Heart left ventricle (tissue), 16 donors: ENCODE measurements at regions not wholly inside any gene's neighbourhood (a gene's known extent, or its start where the extent isn't known, plus 50 kb on each side); places are given as distances from the start of the nearest gene placed in this dataset.

Experiments used
- ATAC-seq, 4 donors: fragments of 200-7000 bp; cut with Tn5 transposase; one replicate each; pipeline ENCODE4 v1.9.1; 2020 to 2022; ENCODE audit warnings: moderate library complexity in 4 of 4, mild to moderate bottlenecking in 3 of 4, moderate number of reproducible peaks in 1 of 4
- DNase-seq, 5 donors: peaks; one replicate each; pipeline ENCODE4 v3.0.0-alpha.2; 2020
- H3K27ac ChIP-seq, 12 donors: fragments of 200-600 bp; sonication (generic) in 4 of 12; one replicate each; pipeline versions ENCODE4 v1.5.0 to v1.8.0; 2016 to 2022; ENCODE audit warnings: mild to moderate bottlenecking in 2 of 12
- H3K27me3 ChIP-seq, 9 donors: fragments of 200-600 bp; sonication (generic) in 2 of 9; one replicate each; pipeline versions ENCODE4 v1.5.1 to v1.8.0; 2016 to 2022; ENCODE audit warnings: mild to moderate bottlenecking in 3 of 9
- H3K36me3 ChIP-seq, 9 donors: fragments of 200-600 bp; sonication (generic) in 2 of 9; one replicate each; pipeline versions ENCODE4 v1.5.0 to v1.8.0; 2018 to 2022; ENCODE audit warnings: mild to moderate bottlenecking in 2 of 9
- H3K4me1 ChIP-seq, 12 donors: fragments of 200-600 bp; sonication (generic) in 4 of 12; one replicate each; pipeline versions ENCODE4 v1.5.0 to v1.8.0; 2016 to 2022; ENCODE audit warnings: mild to moderate bottlenecking in 3 of 12
- H3K4me3 ChIP-seq, 12 donors: fragments of 200-600 bp; sonication (generic) in 4 of 12; one replicate each; pipeline versions ENCODE4 v1.5.0 to v1.8.0; 2017 to 2022; ENCODE audit warnings: mild to moderate bottlenecking in 9 of 12, moderate library complexity in 4 of 12
- H3K9me3 ChIP-seq, 12 donors: fragments of 200-600 bp; sonication (generic) in 4 of 12; one replicate each; pipeline versions ENCODE4 v1.5.0 to v1.8.0; 2016 to 2022; ENCODE audit warnings: mild to moderate bottlenecking in 1 of 12
- CTCF ChIP-seq, 12 donors: fragments of 200-600 bp; sonication (generic) in 4 of 12; IDR thresholded peaks; one replicate each; pipeline versions ENCODE4 v1.5.0 to v1.8.0; 2018 to 2022; ENCODE audit warnings: antibody characterized with exemption in 12 of 12, mild to moderate bottlenecking in 5 of 12
- POLR2A ChIP-seq, 2 donors: fragments of 450-650 bp; IDR thresholded peaks; one replicate each; pipeline ENCODE4 v1.6.1; 2017; ENCODE audit warnings: antibody characterized with exemption in 2 of 2, mild to moderate bottlenecking in 2 of 2, moderate library complexity in 2 of 2
- WGBS, 4 donors: extraction: QIAGEN DNeasy Blood & Tissue Kit in 2 of 4; methylation state at CpG; one replicate each; pipeline versions ENCODE4 v1.1.5 to v1.1.7; 2013 to 2018; 5-methylcytosine and 5-hydroxymethylcytosine counted together
- intact Hi-C, 10 donors: fragments of 100-400 bp; cut with DNase I; formaldehyde crosslinking; loops; one replicate each; pipeline versions ENCODE4 v1.11.1 to v1.14.2; 2022
- donor health status: ischemic (EF 13 %, LVEDD 7.1; RV severe dilation, severe dysfunction).
- donor health status: healthy with polysubstance abuse.
- donor health status: DM: no; HTN: yes; CAD: no.
- donor health status: DM: no; HTN: no; CAD: no.
- donor health status: ischemic (EF 25% LVEDD 6.9; RV normal size, moderate dysfunction).
- donor health status: ischemic (EF 25% LVEDD 5.7; RV mildly dilated, moderate dysfunction).
- donor health status: healthy.
- donor health status: DM: yes; HTN: yes; CAD: no.
- donor health status: ischemic (EF 35%, LVEDD 5.7; RV mildly dilated, moderate dysfunction).
- donor health status: nonischemic (EF 11% LVEDD 7.7; RV severe dilation, severe dysfunction).
- donor health status: DM: yes; HTN: yes; CAD: no.
- donor health status: PGD.
- donor health status: ischemic (EF 29% LVEDD 5.4; RV normal size, mild dysfunction).
- donor health status: nonischemic (EF 23%, LVEDD 6.1; RV moderate dilation, normal function).

- intact Hi-C loops: no loop called here
- Histone ChIP-seq H3K4me3 (no peak overlapping the region), H3K27ac (no peak overlapping the region), H3K4me1 (no peaks in the 10 kb centered on the region), H3K27me3 (no peaks in the 10 kb centered on the region), H3K9me3 (peaks cover 0 to 19% (median 4%) of the 10 kb centered on the region in 12 donors), H3K36me3 (no peaks in the 10 kb centered on the region)
- ATAC-seq: no peak
- 57 to 75% (median 66%) methylated on average over 2 of the region's 2 CpGs for WGBS, 4 donors
- TF ChIP-seq POLR2A (IDR thresholded peaks at IDR 0.05) (no peak), CTCF (IDR thresholded peaks at IDR 0.05) (no peak)
- DNase-seq: no peak
Measured at GRCh38 chr7:52233248-52233647, 802.2 kb upstream of the POM121L12 start.

GRCh38 chr7:52211930-52212329 lies 823.5 kb upstream of the POM121L12 start:
- no peak for DNase-seq
- TF ChIP-seq POLR2A (IDR thresholded peaks at IDR 0.05): no peak
- TF ChIP-seq CTCF (IDR thresholded peaks at IDR 0.05): no peak
- Histone ChIP-seq H3K27me3 (no peaks in the 10 kb centered on the region), H3K27ac (no peak overlapping the region), H3K4me1 (no peaks in the 10 kb centered on the region), H3K36me3 (no peaks in the 10 kb centered on the region), H3K4me3 (no peak overlapping the region), H3K9me3 (peaks cover 0 to 10% (median 0%) of the 10 kb centered on the region in 12 donors)
- intact Hi-C loops: no loop called here
- 39 to 64% (median 54%) methylated on average over 2 to 3 of the region's 3 CpGs for WGBS, 4 donors
- ATAC-seq: no peak

GRCh38 chr7:52209614-52210013 lies 825.8 kb upstream of the POM121L12 start:
- intact Hi-C loops: no loop called here
- Histone ChIP-seq H3K36me3 (no peaks in the 10 kb centered on the region), H3K4me3 (no peak overlapping the region), H3K27ac (no peak overlapping the region), H3K27me3 (no peaks in the 10 kb centered on the region), H3K4me1 (no peaks in the 10 kb centered on the region), H3K9me3 (peaks cover 0 to 10% (median 0%) of the 10 kb centered on the region in 12 donors)
- ATAC-seq (no peak), DNase-seq (no peak)
- WGBS, 4 donors: 19 to 33% (median 29%) methylated on average over 2 of the region's 2 CpGs
- TF ChIP-seq POLR2A (IDR thresholded peaks at IDR 0.05) (no peak), CTCF (IDR thresholded peaks at IDR 0.05) (no peak)

GRCh38 chr7:52197221-52197620 lies 838.2 kb upstream of the POM121L12 start:
- Histone ChIP-seq H3K4me3 (no peak overlapping the region), H3K27me3 (no peaks in the 10 kb centered on the region), H3K36me3 (no peaks in the 10 kb centered on the region), H3K4me1 (no peaks in the 10 kb centered on the region), H3K9me3 (no peaks in the 10 kb centered on the region), H3K27ac (no peak overlapping the region)
- intact Hi-C loops: no loop called here
- whole genome bisulfite sequencing, 4 donors: 19 to 33% (median 25%) methylated on average over 1 of the region's 1 CpG
- TF ChIP-seq POLR2A (IDR thresholded peaks at IDR 0.05) (no peak), CTCF (IDR thresholded peaks at IDR 0.05) (no peak)
- no peak for DNase-seq
- ATAC-seq: no peak
